ENCODE measurements at regions not wholly inside any gene's neighbourhood (a gene's known extent, or its start where the extent isn't known, plus 50 kb on each side); places are given as distances from the start of the nearest gene placed in this dataset.

- TF ChIP-seq CTCF (IDR thresholded peaks at IDR 0.05) = no peak
- no peak for TF ChIP-seq POLR2A (IDR thresholded peaks at IDR 0.05)
- TF ChIP-seq EP300 (IDR thresholded peaks at IDR 0.05) = no peak
Observed at GRCh38 chr4:11622961-11623725, 194.4 kb upstream of the HS3ST1 start.

All from tibial nerve (tissue), 4 donors.